ENCODE measurements at regions not wholly inside any gene's neighbourhood (a gene's known extent, or its start where the extent isn't known, plus 50 kb on each side); places are given as distances from the start of the nearest gene placed in this dataset.

DNA sequence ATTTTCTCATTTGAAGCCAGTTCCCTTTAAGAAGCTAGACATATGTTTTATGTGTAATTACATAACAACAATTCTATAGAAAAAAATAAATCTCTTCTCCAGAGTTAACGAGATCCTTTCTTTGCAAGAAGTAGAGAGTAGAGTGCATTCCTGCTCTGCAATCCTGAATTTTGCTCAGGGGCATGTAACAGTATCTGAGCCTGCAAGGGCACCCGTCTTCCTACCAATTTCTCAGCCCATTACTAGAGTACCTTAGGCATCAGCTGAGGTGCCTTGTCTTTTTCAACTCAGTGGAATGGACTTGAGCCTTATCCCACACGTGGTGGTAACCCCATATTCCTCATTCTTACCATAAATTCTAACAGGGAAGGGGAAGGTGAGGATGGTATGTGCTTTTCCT, 205.9 kb downstream of the IKZF2 start:
- DNase-seq (ENCODE audit: low spot score), result no peak

DNA sequence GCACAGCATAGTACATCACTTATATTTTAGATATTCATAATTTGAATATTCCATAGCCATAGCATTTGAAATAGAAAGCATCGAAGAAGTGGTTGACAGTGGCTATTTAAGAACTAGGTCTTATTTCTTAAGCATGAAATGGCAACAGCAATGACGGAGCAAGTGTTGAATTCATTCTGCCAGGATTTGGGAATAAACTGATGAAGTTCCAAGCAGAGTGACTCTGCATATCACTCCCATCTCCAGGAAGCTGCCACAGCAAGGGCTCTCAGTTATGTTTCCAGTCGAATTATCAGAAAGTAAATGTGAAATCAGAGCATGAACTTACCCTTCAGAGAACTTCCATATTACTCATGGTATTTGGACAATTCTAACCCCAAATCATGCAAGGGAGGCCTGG, 208.1 kb downstream of the IKZF2 start:
- no peak for DNase-seq (ENCODE audit: low spot score)

- no peak for DNase-seq (ENCODE audit: low spot score)
Measured at GRCh38 chr2:212941361-212941760, 210.1 kb downstream of the IKZF2 start.

- no peak for DNase-seq (ENCODE audit: low spot score)
Measured at GRCh38 chr2:212940816-212941215, 210.6 kb downstream of the IKZF2 start.

- DNase-seq (ENCODE audit: low spot score), result no peak
Measured at GRCh38 chr2:212939777-212940531, 211.5 kb downstream of the IKZF2 start.

- DNase-seq (ENCODE audit: low spot score), result no peak
Measured at GRCh38 chr2:212938144-212938793, 213.1 kb downstream of the IKZF2 start.

DNA sequence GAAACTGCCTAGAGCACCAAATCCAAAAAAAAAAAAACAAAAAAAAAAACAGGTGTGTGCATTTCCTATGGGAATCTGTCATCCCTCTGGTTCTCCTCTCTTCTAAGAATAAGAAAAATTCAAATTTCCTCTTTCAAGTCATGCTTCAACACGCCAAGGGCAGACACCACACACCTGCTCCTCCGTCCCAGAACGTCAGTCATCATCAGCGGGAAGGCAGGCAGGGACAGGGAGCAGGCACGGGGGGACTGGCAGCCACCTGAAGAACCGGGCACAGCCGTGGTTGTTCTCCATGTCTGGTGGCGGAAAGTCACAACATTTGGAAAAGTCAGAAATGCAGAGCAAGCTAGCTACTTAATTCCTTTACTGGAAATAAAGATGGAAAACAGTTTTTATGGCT, 214.8 kb downstream of the IKZF2 start:
- no peak for DNase-seq (ENCODE audit: low spot score)

DNA sequence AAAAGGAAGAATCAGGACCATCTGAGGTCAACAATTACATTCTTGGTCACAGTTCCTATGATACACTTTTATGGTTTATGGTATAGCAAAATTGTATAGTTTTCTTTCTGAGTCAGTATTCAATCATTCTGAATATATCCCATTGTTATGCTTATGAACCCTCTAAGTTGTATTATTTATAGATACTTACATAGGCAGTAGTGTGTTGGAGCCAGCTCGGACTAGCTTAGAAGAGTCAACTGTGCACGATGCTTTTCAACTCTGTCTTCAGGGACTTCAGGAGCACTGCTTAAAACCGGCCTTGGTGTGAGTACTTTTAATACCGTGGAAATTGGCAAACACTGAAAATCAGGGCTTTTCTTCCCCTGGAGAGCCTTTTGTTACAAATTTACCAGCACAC, 215.7 kb downstream of the IKZF2 start:
- no peak for DNase-seq (ENCODE audit: low spot score)

DNA sequence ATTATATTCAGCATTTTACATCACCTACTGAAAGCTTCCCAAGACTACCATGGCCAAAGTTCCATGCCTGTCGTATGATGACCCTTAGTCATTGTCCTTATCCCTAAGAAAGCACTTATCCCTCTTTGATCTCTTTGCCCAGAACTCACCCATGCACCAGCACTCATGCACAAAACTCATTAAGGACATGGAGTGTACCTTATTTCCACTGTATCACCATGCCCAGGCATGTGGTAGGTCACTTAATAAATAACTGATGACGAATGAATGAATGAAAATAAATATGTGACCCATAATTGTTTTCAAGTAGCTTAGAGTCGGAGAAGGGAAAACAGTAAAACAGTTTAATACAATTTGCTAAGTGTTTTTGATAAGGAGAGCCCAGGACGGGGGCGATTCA, 220.1 kb downstream of the IKZF2 start:
- DNase-seq (ENCODE audit: low spot score), result no peak

DNA sequence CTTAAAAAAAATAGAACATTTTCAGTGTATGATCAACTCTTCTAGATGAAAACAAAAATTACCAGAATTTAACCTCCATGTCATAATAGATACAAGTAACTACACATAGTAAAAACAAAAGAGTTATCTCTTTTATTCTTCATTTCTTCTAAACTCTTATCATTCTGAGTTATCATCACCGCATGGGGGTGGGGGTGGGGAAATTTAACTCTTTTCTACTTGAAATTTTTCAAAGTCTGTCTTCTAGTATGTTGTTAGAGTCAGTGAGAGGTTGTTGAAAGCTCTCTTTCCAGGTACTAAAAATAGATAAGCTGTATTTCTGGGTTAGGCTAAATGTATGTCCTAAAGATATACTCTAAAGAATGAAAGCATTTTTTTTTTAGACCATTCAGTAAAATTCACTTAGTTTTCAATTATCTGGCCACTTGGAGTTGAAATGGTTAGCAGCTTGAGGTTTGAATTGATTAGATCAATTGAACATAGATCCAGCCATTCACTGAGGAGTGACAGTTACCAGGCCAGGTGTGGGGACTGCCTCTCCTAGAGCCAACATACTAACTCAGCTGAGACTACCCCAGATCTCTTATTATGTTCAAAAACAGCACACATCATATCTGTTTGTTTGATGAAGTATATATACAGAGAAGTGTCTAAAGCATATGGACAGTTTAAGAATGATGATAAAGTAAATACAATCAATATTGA, 220.7 kb downstream of the IKZF2 start:
- no peak for DNase-seq (ENCODE audit: low spot score)

GRCh38 chr2:212929971-212930370, 221.4 kb downstream of the IKZF2 start:
- DNase-seq (ENCODE audit: low spot score), result no peak

- no peak for DNase-seq (ENCODE audit: low spot score)
Measured at GRCh38 chr2:212929116-212929515, 222.3 kb downstream of the IKZF2 start.

- no peak for DNase-seq (ENCODE audit: low spot score)
Measured at GRCh38 chr2:212928681-212929080, 222.7 kb downstream of the IKZF2 start.

GRCh38 chr2:212926940-212927339, 224.5 kb downstream of the IKZF2 start:
- DNase-seq (ENCODE audit: low spot score), result no peak

GRCh38 chr2:212923393-212923792, 228.0 kb downstream of the IKZF2 start:
- DNase-seq (ENCODE audit: low spot score), result no peak

- no peak for DNase-seq (ENCODE audit: low spot score)
Measured at GRCh38 chr2:212922701-212923100, 228.7 kb downstream of the IKZF2 start.

- no peak for DNase-seq (ENCODE audit: low spot score)
Measured at GRCh38 chr2:212921711-212922110, 229.7 kb downstream of the IKZF2 start.

DNA sequence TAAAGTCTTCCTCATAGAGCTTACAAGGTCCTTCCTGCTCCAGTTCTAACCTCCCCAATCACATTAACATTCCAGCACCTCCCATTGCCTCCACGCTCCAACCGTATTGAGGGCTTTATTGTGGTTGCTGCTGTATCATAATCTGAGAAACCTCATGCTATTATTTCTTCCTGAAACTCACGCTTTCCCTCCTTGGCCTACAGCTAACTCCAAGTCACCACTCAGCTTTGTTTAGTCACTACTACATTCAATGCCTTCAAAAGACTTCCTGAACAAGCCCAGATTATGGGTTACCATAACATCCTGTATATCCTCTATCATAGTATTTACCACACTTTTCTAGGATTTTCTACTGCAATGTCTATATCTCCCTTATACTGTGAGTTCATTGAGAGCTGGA, 230.4 kb downstream of the IKZF2 start:
- no peak for DNase-seq (ENCODE audit: low spot score)

DNA sequence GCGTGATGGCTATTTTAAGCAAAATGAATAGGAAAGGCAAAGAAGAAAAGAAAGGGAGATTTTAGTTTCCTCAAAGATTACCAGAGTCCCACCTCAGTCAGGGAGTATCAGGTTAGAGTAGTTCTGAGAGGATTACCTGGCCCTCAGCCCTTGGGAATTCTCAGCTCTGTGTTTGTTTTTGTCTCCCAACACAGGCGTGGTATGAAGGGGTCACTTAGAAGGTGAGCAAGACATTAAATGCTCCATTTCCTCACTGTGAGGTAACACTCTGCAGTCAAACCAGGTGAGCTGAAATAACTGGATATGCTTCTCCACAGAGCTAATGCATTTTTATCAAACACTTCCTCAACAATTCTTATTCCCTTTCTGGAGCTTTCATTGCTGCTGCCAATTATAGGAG, 232.2 kb downstream of the IKZF2 start:
- DNase-seq (ENCODE audit: low spot score), result no peak

- no peak for DNase-seq (ENCODE audit: low spot score)
Measured at GRCh38 chr2:212918336-212918735, 233.1 kb downstream of the IKZF2 start.

- DNase-seq (ENCODE audit: low spot score), result no peak
Measured at GRCh38 chr2:212915121-212915782, 236.2 kb downstream of the IKZF2 start.

GRCh38 chr2:212914392-212914791, 237.0 kb downstream of the IKZF2 start:
- DNase-seq (ENCODE audit: low spot score), result no peak
